ENCODE measurements at regions not wholly inside any gene's neighbourhood (a gene's known extent, or its start where the extent isn't known, plus 50 kb on each side); places are given as distances from the start of the nearest gene placed in this dataset.

- no peak for DNase-seq (ENCODE audit: low spot score in 2 of 2)
- no peaks in the 10 kb centered on the region for H3K9me3 ChIP-seq
- TF ChIP-seq CTCF (IDR thresholded peaks at IDR 0.05): no peak
- no peak overlapping the region for H3K4me3 ChIP-seq
- no peaks in the 10 kb centered on the region for H3K4me1 ChIP-seq
- intact Hi-C loops (cut with DNase I): no loop called here
- no peaks in the 10 kb centered on the region for H3K36me3 ChIP-seq
- H3K27me3 ChIP-seq: no peaks in the 10 kb centered on the region
- H3K27ac ChIP-seq: no peak overlapping the region
These were observed 188.6 kb downstream of the TRIM36 start for GRCh38 chr5:114981111-114981510.

- Histone ChIP-seq H3K27ac (no peak overlapping the region), H3K4me3 (no peak overlapping the region), H3K36me3 (no peaks in the 10 kb centered on the region), H3K27me3 (no peaks in the 10 kb centered on the region), H3K4me1 (no peaks in the 10 kb centered on the region), H3K9me3 (no peaks in the 10 kb centered on the region)
- no peak for DNase-seq (ENCODE audit: low spot score in 2 of 2)
- TF ChIP-seq CTCF (IDR thresholded peaks at IDR 0.05): no peak
- intact Hi-C loops (cut with DNase I): no loop called here
These were observed 191.6 kb downstream of the TRIM36 start for GRCh38 chr5:114977979-114978573.

- H3K36me3 ChIP-seq: no peaks in the 10 kb centered on the region
- H3K27me3 ChIP-seq: no peaks in the 10 kb centered on the region
- TF ChIP-seq CTCF (IDR thresholded peaks at IDR 0.05): no peak
- intact Hi-C loops (cut with DNase I): no loop called here
- H3K9me3 ChIP-seq: peaks cover 0 to under 1% of the 10 kb centered on the region in 2 donors
- no peaks in the 10 kb centered on the region for H3K4me1 ChIP-seq
- no peak overlapping the region for H3K27ac ChIP-seq
- DNase-seq (ENCODE audit: low spot score in 2 of 2): no peak
- H3K4me3 ChIP-seq: no peak overlapping the region
These were observed 200.2 kb downstream of the TRIM36 start for GRCh38 chr5:114969482-114969881.

- no peaks in the 10 kb centered on the region for H3K4me1 ChIP-seq
- H3K9me3 ChIP-seq: no peaks in the 10 kb centered on the region
- TF ChIP-seq CTCF (IDR thresholded peaks at IDR 0.05): no peak
- H3K36me3 ChIP-seq: no peaks in the 10 kb centered on the region
- no peak overlapping the region for H3K4me3 ChIP-seq
- H3K27me3 ChIP-seq: no peaks in the 10 kb centered on the region
- intact Hi-C loops (cut with DNase I): no loop called here
- H3K27ac ChIP-seq: no peak overlapping the region
- no peak for DNase-seq (ENCODE audit: low spot score in 2 of 2)
These were observed 212.3 kb downstream of the TRIM36 start for GRCh38 chr5:114957384-114957783.

- DNase-seq (ENCODE audit: low spot score in 2 of 2): no peak
- Histone ChIP-seq H3K27me3 (no peaks in the 10 kb centered on the region), H3K9me3 (no peaks in the 10 kb centered on the region), H3K4me1 (no peaks in the 10 kb centered on the region), H3K27ac (no peak overlapping the region), H3K4me3 (no peak overlapping the region), H3K36me3 (no peaks in the 10 kb centered on the region)
- TF ChIP-seq CTCF (IDR thresholded peaks at IDR 0.05): no peak
- intact Hi-C loops (cut with DNase I): no loop called here
These were observed 216.1 kb downstream of the TRIM36 start for GRCh38 chr5:114953565-114953964.

- Histone ChIP-seq H3K27me3 (no peaks in the 10 kb centered on the region), H3K36me3 (no peaks in the 10 kb centered on the region), H3K27ac (no peak overlapping the region), H3K4me3 (no peak overlapping the region), H3K9me3 (no peaks in the 10 kb centered on the region), H3K4me1 (no peaks in the 10 kb centered on the region)
- no peak for DNase-seq (ENCODE audit: low spot score in 2 of 2)
- TF ChIP-seq CTCF (IDR thresholded peaks at IDR 0.05): no peak
- intact Hi-C loops (cut with DNase I): no loop called here
These were observed 216.8 kb downstream of the TRIM36 start for GRCh38 chr5:114952876-114953275.
